Liver (tissue), 8 donors: ENCODE measurements at regions not wholly inside any gene's neighbourhood (a gene's known extent, or its start where the extent isn't known, plus 50 kb on each side); places are given as distances from the start of the nearest gene placed in this dataset.
"Not testable (repeated sequence)": the region's sequence is repeated elsewhere in the genome, so short reads cannot be mapped to it uniquely, and the experiment has no call there.

Experiments
- DNase-seq: peaks from one replicate; pipeline ENCODE4 v3.0.0-alpha.2; 2017; ENCODE audit warnings: low spot score
- H3K27ac ChIP-seq, 2 donors: one replicate each; pipeline ENCODE4 v1.7.0; 2013; ENCODE audit warnings: inconsistent platforms in 2 of 2, low read length in 2 of 2, control low read depth in 1 of 2, low read depth in 1 of 2, mild to moderate bottlenecking in 1 of 2
- H3K27me3 ChIP-seq, 4 donors: one replicate each; pipeline versions ENCODE4 v1.6.1 to v1.7.0; 2013; ENCODE audit warnings: low read length in 3 of 4, inconsistent platforms in 1 of 4, mild to moderate bottlenecking in 1 of 4, moderate library complexity in 1 of 4; ENCODE audit not compliant: control insufficient read depth in 4 of 4, insufficient read depth in 4 of 4
- H3K36me3 ChIP-seq, 4 donors: one replicate each; pipeline versions ENCODE4 v1.6.1 to v1.7.0; 2013; ENCODE audit warnings: low read length in 3 of 4, mild to moderate bottlenecking in 3 of 4, low read depth in 1 of 4, moderate library complexity in 1 of 4; ENCODE audit not compliant: control insufficient read depth in 4 of 4, insufficient read depth in 3 of 4
- H3K4me1 ChIP-seq, 4 donors: one replicate each; pipeline versions ENCODE4 v1.6.1 to v1.7.0; 2013; ENCODE audit warnings: low read length in 3 of 4, mild to moderate bottlenecking in 3 of 4, moderate library complexity in 1 of 4; ENCODE audit not compliant: control insufficient read depth in 4 of 4, insufficient read depth in 4 of 4
- H3K4me3 ChIP-seq, 3 donors: one replicate each; pipeline versions ENCODE4 v1.6.1 to v1.7.0; 2013; ENCODE audit warnings: low read length in 3 of 3, control low read depth in 1 of 3, low read depth in 1 of 3, mild to moderate bottlenecking in 1 of 3
- H3K9ac ChIP-seq, 2 donors: one replicate each; pipeline ENCODE4 v1.7.0; 2013; ENCODE audit warnings: low read length in 2 of 2, mild to moderate bottlenecking in 2 of 2, moderate library complexity in 2 of 2, control low read depth in 1 of 2, low read depth in 1 of 2
- H3K9me3 ChIP-seq, 4 donors: one replicate each; pipeline versions ENCODE4 v1.6.1 to v1.7.0; 2013; ENCODE audit warnings: low read length in 3 of 4; ENCODE audit not compliant: control insufficient read depth in 4 of 4
- EGR1 ChIP-seq, 2 donors: IDR thresholded peaks; 2 replicates each; pipeline ENCODE4 v1.6.1; 2016 to 2018; ENCODE audit warnings: antibody characterized with exemption in 2 of 2, low read depth in 2 of 2
- FOXA1 ChIP-seq: IDR thresholded peaks from 2 replicates; pipeline ENCODE4 v1.6.1; 2016; ENCODE audit warnings: antibody characterized with exemption
- FOXA2 ChIP-seq: IDR thresholded peaks from 2 replicates; pipeline ENCODE4 v1.6.1; 2016; ENCODE audit warnings: antibody characterized with exemption
- GABPA ChIP-seq, 2 donors: IDR thresholded peaks in 1 of 2; conservative IDR thresholded peaks in 1 of 2; 2 replicates each; pipeline ENCODE4 v1.6.1; 2016; ENCODE audit warnings: antibody characterized with exemption in 2 of 2, mild to moderate bottlenecking in 1 of 2, moderate library complexity in 1 of 2
- HNF4A ChIP-seq, 2 donors: conservative IDR thresholded peaks; 2 replicates each; pipeline ENCODE4 v1.6.1; 2016; ENCODE audit warnings: antibody characterized with exemption in 2 of 2, mild to moderate bottlenecking in 2 of 2
- HNF4G ChIP-seq: IDR thresholded peaks from 2 replicates; pipeline ENCODE4 v1.6.1; 2016; ENCODE audit warnings: antibody characterized with exemption
- JUND ChIP-seq, 2 donors: IDR thresholded peaks; 2 replicates each; pipeline ENCODE4 v1.6.1; 2016; ENCODE audit warnings: antibody characterized with exemption in 2 of 2
- NR2F2 ChIP-seq: IDR thresholded peaks from 2 replicates; pipeline ENCODE4 v1.6.1; 2016; ENCODE audit warnings: antibody characterized with exemption
- RAD21 ChIP-seq, 2 donors: IDR thresholded peaks; 2 replicates each; pipeline ENCODE4 v1.6.1; 2016; ENCODE audit warnings: antibody characterized with exemption in 2 of 2, mild to moderate bottlenecking in 2 of 2
- RXRA ChIP-seq, 2 donors: IDR thresholded peaks; 2 replicates each; pipeline ENCODE4 v1.6.1; 2017 to 2018; ENCODE audit warnings: antibody characterized with exemption in 2 of 2, mild to moderate bottlenecking in 1 of 2
- SP1 ChIP-seq: IDR thresholded peaks from 2 replicates; pipeline ENCODE4 v1.6.1; 2018; ENCODE audit warnings: antibody characterized with exemption, mild to moderate bottlenecking
- TAF1 ChIP-seq: conservative IDR thresholded peaks from 2 replicates; pipeline ENCODE4 v1.6.1; 2016; ENCODE audit warnings: antibody characterized with exemption, mild to moderate bottlenecking
- YY1 ChIP-seq: IDR thresholded peaks from 2 replicates; pipeline ENCODE4 v1.6.1; 2016; ENCODE audit warnings: antibody characterized with exemption, mild to moderate bottlenecking
- WGBS: extraction: QIAGEN DNeasy Blood & Tissue Kit; methylation state at CpG from one replicate; pipeline ENCODE4 v1.1.7; 2013; 5-methylcytosine and 5-hydroxymethylcytosine counted together
- TF ChIP-seq, protein P1 (sequence below): fragments of 150-350 bp; IDR thresholded peaks from 2 replicates; pipeline ENCODE4 v1.5.1; 2017; ENCODE audit warnings: improper control_type of control experiment, low read depth, low read length; ENCODE audit not compliant: missing input control
- TF ChIP-seq, protein P2 (sequence below): IDR thresholded peaks from 2 replicates; pipeline ENCODE4 v1.6.1; 2016; ENCODE audit warnings: antibody characterized with exemption
- TF ChIP-seq, protein P3 (sequence below): IDR thresholded peaks from 2 replicates; pipeline ENCODE4 v1.6.1; 2016; ENCODE audit warnings: antibody characterized with exemption
- TF ChIP-seq, protein P4 (sequence below): IDR thresholded peaks from 2 replicates; pipeline ENCODE4 v1.6.1; 2016; ENCODE audit warnings: antibody characterized with exemption
- TF ChIP-seq, protein P5 (sequence below): IDR thresholded peaks from 2 replicates; pipeline ENCODE4 v1.6.1; 2016; ENCODE audit warnings: antibody characterized with exemption, mild to moderate bottlenecking
- donor health status: healthy.
- donor health status: healthy.
- donor health status: healthy.
- donor health status: healthy.
- donor health status: healthy.

DNA sequence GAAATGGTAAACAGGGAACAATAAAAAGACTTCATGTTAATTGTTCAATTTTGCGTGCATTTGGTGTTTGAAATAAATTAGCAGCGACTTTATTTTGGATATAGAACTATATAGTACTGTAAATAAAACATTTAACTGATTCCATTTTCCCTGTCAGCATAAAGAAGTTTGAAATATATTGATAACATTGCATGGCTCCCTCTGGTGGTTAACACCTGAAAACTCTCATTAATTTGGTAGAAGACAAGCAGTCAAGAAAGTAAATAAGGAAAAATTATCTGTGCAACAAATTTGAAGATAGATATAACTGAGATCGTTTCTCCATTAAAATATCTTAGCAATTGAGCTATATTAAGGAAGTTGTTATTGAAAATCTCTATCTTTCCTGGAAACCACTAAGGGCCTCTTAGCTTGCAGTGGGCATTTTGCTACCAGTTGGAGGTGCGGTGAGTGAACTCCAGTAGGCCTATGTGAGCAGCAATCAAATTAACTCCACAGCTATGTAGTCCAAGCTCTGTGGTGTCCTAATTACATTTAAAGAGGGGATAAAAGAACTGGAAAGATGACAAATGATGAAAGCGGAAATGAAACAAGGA, 435.7 kb upstream of the FKBP1C start:
- Histone ChIP-seq H3K27ac (no peak overlapping the region), H3K9me3 (no peaks in the 10 kb centered on the region), H3K4me3 (no peak overlapping the region), H3K36me3 (no peaks in the 10 kb centered on the region), H3K4me1 (no peaks in the 10 kb centered on the region), H3K9ac (no peak overlapping the region), H3K27me3 (no peaks in the 10 kb centered on the region)
- 41% methylated on average over 5 of the region's 5 CpGs for WGBS
- DNase-seq = no peak
- no peak for TF ChIP-seq RXRA (IDR thresholded peaks at IDR 0.05)
- peak in 1 of 2 donors; percentile 47 for TF ChIP-seq RAD21 (IDR thresholded peaks at IDR 0.05)
- TF ChIP-seq, protein P1, sequence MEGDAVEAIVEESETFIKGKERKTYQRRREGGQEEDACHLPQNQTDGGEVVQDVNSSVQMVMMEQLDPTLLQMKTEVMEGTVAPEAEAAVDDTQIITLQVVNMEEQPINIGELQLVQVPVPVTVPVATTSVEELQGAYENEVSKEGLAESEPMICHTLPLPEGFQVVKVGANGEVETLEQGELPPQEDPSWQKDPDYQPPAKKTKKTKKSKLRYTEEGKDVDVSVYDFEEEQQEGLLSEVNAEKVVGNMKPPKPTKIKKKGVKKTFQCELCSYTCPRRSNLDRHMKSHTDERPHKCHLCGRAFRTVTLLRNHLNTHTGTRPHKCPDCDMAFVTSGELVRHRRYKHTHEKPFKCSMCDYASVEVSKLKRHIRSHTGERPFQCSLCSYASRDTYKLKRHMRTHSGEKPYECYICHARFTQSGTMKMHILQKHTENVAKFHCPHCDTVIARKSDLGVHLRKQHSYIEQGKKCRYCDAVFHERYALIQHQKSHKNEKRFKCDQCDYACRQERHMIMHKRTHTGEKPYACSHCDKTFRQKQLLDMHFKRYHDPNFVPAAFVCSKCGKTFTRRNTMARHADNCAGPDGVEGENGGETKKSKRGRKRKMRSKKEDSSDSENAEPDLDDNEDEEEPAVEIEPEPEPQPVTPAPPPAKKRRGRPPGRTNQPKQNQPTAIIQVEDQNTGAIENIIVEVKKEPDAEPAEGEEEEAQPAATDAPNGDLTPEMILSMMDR = peak; percentile 44

GRCh38 chr6:62766174-62766573, 445.1 kb upstream of the FKBP1C start:
- H3K9me3 ChIP-seq, H3K4me1 ChIP-seq, H3K27me3 ChIP-seq, H3K27ac ChIP-seq, H3K9ac ChIP-seq, H3K36me3 ChIP-seq, DNase-seq, H3K4me3 ChIP-seq: not testable (repeated sequence)
- 64% methylated on average over 5 of the region's 5 CpGs for WGBS

- H3K9me3 ChIP-seq = no peaks in the 10 kb centered on the region
- H3K36me3 ChIP-seq = no peaks in the 10 kb centered on the region
- H3K27ac ChIP-seq = no peak overlapping the region
- no peak overlapping the region for H3K4me3 ChIP-seq
- H3K4me1 ChIP-seq = no peaks in the 10 kb centered on the region
- H3K27me3 ChIP-seq = peaks cover 0 to 3% (median 0%) of the 10 kb centered on the region in 4 donors
- H3K9ac ChIP-seq = no peak overlapping the region
- 54% methylated on average over 3 of the region's 3 CpGs for WGBS
- DNase-seq = no peak
- TF ChIP-seq FOXA1 (no peak), NR2F2 (no peak), SP1 (no peak), RXRA (IDR thresholded peaks at IDR 0.05) (no peak), YY1 (no peak), HNF4G (no peak), EGR1 (IDR thresholded peaks at IDR 0.05; ENCODE audit: low read depth in 2 of 2) (no peak), JUND (IDR thresholded peaks at IDR 0.05) (no peak), HNF4A (conservative IDR thresholded peaks at IDR 0.05) (no peak), TAF1 (no peak), GABPA (IDR thresholded peaks at IDR 0.05 in 1 of 2, conservative IDR thresholded peaks at IDR 0.05 in 1 of 2) (no peak), FOXA2 (no peak), RAD21 (IDR thresholded peaks at IDR 0.05) (no peak)
- TF ChIP-seq, protein P2, sequence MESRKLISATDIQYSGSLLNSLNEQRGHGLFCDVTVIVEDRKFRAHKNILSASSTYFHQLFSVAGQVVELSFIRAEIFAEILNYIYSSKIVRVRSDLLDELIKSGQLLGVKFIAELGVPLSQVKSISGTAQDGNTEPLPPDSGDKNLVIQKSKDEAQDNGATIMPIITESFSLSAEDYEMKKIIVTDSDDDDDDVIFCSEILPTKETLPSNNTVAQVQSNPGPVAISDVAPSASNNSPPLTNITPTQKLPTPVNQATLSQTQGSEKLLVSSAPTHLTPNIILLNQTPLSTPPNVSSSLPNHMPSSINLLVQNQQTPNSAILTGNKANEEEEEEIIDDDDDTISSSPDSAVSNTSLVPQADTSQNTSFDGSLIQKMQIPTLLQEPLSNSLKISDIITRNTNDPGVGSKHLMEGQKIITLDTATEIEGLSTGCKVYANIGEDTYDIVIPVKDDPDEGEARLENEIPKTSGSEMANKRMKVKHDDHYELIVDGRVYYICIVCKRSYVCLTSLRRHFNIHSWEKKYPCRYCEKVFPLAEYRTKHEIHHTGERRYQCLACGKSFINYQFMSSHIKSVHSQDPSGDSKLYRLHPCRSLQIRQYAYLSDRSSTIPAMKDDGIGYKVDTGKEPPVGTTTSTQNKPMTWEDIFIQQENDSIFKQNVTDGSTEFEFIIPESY = no peak
- TF ChIP-seq, protein P3, sequence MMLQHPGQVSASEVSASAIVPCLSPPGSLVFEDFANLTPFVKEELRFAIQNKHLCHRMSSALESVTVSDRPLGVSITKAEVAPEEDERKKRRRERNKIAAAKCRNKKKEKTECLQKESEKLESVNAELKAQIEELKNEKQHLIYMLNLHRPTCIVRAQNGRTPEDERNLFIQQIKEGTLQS = no peak
- TF ChIP-seq, protein P4, sequence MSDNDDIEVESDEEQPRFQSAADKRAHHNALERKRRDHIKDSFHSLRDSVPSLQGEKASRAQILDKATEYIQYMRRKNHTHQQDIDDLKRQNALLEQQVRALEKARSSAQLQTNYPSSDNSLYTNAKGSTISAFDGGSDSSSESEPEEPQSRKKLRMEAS = no peak
- TF ChIP-seq, protein P5, sequence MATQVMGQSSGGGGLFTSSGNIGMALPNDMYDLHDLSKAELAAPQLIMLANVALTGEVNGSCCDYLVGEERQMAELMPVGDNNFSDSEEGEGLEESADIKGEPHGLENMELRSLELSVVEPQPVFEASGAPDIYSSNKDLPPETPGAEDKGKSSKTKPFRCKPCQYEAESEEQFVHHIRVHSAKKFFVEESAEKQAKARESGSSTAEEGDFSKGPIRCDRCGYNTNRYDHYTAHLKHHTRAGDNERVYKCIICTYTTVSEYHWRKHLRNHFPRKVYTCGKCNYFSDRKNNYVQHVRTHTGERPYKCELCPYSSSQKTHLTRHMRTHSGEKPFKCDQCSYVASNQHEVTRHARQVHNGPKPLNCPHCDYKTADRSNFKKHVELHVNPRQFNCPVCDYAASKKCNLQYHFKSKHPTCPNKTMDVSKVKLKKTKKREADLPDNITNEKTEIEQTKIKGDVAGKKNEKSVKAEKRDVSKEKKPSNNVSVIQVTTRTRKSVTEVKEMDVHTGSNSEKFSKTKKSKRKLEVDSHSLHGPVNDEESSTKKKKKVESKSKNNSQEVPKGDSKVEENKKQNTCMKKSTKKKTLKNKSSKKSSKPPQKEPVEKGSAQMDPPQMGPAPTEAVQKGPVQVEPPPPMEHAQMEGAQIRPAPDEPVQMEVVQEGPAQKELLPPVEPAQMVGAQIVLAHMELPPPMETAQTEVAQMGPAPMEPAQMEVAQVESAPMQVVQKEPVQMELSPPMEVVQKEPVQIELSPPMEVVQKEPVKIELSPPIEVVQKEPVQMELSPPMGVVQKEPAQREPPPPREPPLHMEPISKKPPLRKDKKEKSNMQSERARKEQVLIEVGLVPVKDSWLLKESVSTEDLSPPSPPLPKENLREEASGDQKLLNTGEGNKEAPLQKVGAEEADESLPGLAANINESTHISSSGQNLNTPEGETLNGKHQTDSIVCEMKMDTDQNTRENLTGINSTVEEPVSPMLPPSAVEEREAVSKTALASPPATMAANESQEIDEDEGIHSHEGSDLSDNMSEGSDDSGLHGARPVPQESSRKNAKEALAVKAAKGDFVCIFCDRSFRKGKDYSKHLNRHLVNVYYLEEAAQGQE = no peak
- TF ChIP-seq, protein P1 = no peak
These were observed 446.4 kb upstream of the FKBP1C start for GRCh38 chr6:62764841-62765240.
